HG03066 (cell line): ENCODE measurements at regions not wholly inside any gene's neighbourhood (a gene's known extent, or its start where the extent isn't known, plus 50 kb on each side); places are given as distances from the start of the nearest gene placed in this dataset.
"Not testable (repeated sequence)": the region's sequence is repeated elsewhere in the genome, so short reads cannot be mapped to it uniquely, and the experiment has no call there.

Experiments used
- ATAC-seq: cut with Tn5 transposase; IDR thresholded peaks from one replicate; pipeline ENCODE4 v1.9.1; 2021; ENCODE audit warnings: low read depth; ENCODE audit not compliant: unreplicated experiment

- no peak for ATAC-seq
Measured at GRCh38 chr7:46292741-46293140, 371.7 kb upstream of the IGFBP3 start.

GRCh38 chr7:46291601-46292150 lies 370.6 kb upstream of the IGFBP3 start:
- no peak for ATAC-seq

GRCh38 chr7:46291050-46291438 lies 370.0 kb upstream of the IGFBP3 start:
- ATAC-seq = peak; percentile 67

GRCh38 chr7:46290374-46291049 lies 369.4 kb upstream of the IGFBP3 start:
- no peak for ATAC-seq

GRCh38 chr7:46288861-46289260 lies 367.8 kb upstream of the IGFBP3 start:
- no peak for ATAC-seq

- no peak for ATAC-seq
Measured at GRCh38 chr7:46288010-46288409, 366.9 kb upstream of the IGFBP3 start.

- ATAC-seq = no peak
Measured at GRCh38 chr7:46286957-46287356, 365.9 kb upstream of the IGFBP3 start.

GRCh38 chr7:46286356-46286755 lies 365.3 kb upstream of the IGFBP3 start:
- ATAC-seq = no peak

GRCh38 chr7:46285878-46286277 lies 364.8 kb upstream of the IGFBP3 start:
- no peak for ATAC-seq

GRCh38 chr7:46283852-46284251 lies 362.8 kb upstream of the IGFBP3 start:
- no peak for ATAC-seq

- ATAC-seq = no peak
Measured at GRCh38 chr7:46282155-46282554, 361.1 kb upstream of the IGFBP3 start.

GRCh38 chr7:46281071-46281470 lies 360.0 kb upstream of the IGFBP3 start:
- no peak for ATAC-seq

- ATAC-seq = no peak
Measured at GRCh38 chr7:46279290-46279689, 358.2 kb upstream of the IGFBP3 start.

GRCh38 chr7:46264646-46265045 lies 343.6 kb upstream of the IGFBP3 start:
- ATAC-seq = no peak

GRCh38 chr7:46261638-46262037 lies 340.6 kb upstream of the IGFBP3 start:
- not testable (repeated sequence) for ATAC-seq

- ATAC-seq = no peak
Measured at GRCh38 chr7:46259947-46260346, 338.9 kb upstream of the IGFBP3 start.

- no peak for ATAC-seq
Measured at GRCh38 chr7:46257761-46258448, 336.8 kb upstream of the IGFBP3 start.

- ATAC-seq = no peak
Measured at GRCh38 chr7:46256870-46257661, 336.0 kb upstream of the IGFBP3 start.

- ATAC-seq = no peak
Measured at GRCh38 chr7:46253520-46253919, 332.4 kb upstream of the IGFBP3 start.

- ATAC-seq = no peak
Measured at GRCh38 chr7:46247664-46248063, 326.6 kb upstream of the IGFBP3 start.

GRCh38 chr7:46245586-46246111 lies 324.6 kb upstream of the IGFBP3 start:
- no peak for ATAC-seq
